GM03348 (cell line): ENCODE measurements at regions not wholly inside any gene's neighbourhood (a gene's known extent, or its start where the extent isn't known, plus 50 kb on each side); places are given as distances from the start of the nearest gene placed in this dataset.
"Not testable (repeated sequence)": the region's sequence is repeated elsewhere in the genome, so short reads cannot be mapped to it uniquely, and the experiment has no call there.

Source experiments
- DNase-seq: peaks from one replicate; pipeline ENCODE4 v3.0.0; 2012; ENCODE audit warnings: low spot score

GRCh38 chr5:11392-11791 is 80.6 kb upstream of the PLEKHG4B start:
- not testable (repeated sequence) for DNase-seq

DNA sequence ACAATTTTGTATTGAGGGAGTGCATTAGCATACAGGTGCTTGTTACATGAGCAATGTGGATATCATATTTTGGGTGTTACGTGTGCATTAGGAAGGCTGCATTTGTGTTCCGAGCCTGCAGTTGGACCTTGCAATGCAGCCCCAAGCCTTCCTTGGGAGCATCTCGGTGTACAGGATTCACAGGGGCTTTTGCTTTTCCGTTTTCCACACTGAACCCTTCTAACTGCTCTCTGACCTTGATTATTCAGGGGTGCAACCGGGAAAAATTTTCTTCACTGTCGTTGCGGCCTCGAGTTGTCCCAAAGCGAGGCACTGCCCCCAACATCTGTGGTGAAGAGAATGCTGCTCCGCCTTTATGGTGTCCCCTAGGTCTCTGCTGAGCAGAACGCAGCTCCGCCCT is 80.1 kb upstream of the PLEKHG4B start:
- DNase-seq = no peak

DNA sequence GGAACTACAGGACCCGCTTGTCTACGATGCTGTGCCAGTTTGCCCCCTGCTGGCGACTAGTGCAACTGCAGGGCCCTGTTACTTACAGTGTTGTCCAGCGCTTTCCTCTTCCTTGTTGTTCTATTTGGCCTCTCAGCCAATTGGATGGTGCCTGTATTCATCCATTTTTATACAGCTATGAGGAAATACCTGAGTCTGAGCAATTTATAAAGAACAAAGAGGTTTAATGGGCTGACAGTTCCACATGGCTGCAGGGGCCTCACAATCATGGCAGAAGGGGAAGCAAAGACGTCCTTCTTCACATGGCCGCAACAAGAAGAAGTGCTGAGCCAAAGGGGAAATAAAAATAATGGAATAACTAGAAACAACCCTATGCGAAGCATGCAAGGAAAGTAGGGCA is 78.7 kb upstream of the PLEKHG4B start:
- no peak for DNase-seq

GRCh38 chr5:14676-15075 is 77.3 kb upstream of the PLEKHG4B start:
- DNase-seq = not testable (repeated sequence)

DNA sequence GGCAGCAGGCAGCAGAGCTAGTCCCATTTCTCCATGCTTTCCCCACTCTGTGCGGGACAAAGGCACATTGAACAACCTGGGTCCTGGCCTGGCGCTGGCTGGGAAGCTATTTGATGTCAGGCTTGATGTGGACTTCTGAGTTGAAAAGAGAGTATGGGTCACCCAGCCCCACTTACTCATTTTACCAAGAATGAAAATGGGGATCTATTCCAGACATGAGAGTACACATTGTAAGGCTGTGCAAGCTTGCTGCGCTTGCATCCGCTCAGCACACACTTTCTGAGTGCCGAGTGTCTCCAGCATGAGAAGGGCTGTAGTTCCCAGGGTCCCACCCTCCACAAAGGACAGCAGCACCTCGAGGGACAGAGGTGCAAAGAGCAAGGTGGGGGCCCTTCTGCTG is 71.7 kb upstream of the PLEKHG4B start:
- DNase-seq = not testable (repeated sequence)

- DNase-seq = peak; percentile 37
Observed at GRCh38 chr5:21654-22233, 70.2 kb upstream of the PLEKHG4B start.

- not testable (repeated sequence) for DNase-seq
Observed at GRCh38 chr5:23907-24306, 68.1 kb upstream of the PLEKHG4B start.

DNA sequence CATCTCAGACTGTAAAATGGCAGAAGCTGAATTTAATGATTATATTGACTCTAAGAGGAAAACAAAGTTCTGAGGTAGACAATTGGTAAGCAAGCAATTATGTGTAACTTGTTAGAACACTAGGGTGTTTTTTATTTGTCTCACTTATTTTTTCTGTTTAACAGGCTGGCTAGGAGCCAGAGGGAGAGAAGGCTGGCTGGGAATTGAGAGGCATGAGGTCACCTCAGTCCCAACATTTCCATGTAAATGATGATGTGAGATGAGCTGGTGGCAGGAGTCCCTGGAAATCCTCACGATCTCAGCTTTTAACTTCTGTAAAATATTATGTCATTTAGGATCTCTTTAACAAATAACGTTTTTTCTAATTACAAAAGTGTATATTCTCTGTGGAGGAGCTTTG is 66.9 kb upstream of the PLEKHG4B start:
- not testable (repeated sequence) for DNase-seq

DNA sequence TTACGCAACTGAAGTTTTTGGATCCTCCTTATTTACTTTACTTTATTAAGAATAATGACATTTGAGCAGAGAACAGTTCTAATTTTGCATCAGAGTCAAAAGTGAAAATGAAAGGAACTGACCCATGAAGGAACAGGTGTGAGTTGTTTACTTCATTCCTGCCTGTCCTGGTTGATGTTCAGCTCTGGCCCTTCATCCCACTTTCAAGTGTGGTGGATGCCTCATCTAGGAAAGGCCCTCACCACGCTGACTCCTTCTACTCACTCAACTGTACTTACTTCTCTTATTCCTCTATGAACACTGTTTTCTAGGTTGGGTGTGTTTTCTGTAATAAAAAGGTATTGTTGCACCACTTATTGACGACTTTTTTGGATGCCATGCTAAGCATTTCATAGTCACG is 61.8 kb upstream of the PLEKHG4B start:
- no peak for DNase-seq

DNA sequence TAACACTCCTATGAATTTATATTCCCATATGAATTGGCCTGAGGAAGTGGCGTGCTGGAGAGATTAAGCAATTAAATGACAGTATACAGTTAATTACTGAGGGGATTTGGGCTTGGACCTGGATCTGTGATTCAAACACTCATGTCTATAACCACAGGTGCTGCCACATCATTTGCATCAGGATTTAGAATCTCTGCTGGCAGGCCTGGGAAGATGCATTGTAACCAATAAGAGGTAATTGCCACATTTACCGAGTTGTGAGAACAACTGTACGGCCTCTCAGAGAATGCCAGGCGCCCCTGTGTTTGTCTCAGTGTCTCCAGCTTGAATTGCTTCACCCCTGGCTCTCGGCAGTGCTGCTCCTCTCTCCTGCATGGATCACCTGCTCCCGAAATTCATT is 61.4 kb upstream of the PLEKHG4B start:
- DNase-seq = not testable (repeated sequence)

GRCh38 chr5:32165-32564 is 59.8 kb upstream of the PLEKHG4B start:
- DNase-seq = no peak

DNA sequence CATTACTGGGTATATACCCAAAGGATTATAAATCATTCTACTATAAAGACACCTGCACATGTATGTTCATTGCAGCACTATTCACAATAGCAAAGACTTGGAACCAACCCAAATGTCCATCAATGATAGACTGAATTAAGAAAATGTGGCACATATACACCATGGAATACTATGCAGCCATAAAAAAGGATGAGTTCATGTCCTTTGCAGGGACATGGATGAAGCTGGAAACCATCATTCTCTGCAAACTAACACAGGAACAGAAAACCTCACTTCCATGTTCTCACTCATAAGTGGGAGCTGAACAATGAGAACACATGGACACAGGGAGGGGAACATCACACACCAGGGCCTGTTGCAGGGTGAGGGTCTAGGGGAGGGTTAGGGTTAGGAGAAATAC is 56.4 kb upstream of the PLEKHG4B start:
- DNase-seq = not testable (repeated sequence)

- not testable (repeated sequence) for DNase-seq
Observed at GRCh38 chr5:37207-37606, 54.8 kb upstream of the PLEKHG4B start.

DNA sequence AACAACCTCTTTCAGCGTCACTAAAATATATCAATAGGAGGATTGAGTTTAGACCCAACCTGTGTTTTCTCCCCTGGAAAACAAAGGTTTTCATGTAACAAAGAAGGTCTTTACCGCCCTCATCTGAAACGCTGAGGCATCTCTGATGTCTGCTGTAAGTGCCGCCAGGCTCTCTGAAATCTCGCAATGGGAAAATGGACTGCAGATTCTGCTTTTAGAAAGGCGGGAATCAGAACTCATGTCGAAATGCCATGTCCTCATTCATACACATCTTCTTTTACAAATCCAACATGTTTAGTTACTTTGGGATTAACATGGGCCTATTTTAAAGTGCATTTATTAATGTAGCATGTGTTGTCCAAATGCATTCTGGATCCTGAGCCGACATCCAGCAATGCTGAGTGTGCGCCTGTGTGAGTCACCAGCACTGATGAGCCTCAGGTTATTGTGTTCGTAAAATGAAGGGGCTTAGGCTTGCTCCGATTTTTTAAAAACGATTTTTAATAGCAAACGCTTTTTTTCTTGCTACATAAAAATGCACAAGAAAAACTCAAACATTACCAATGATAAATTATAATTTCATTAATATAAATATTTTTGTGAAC is 51.9 kb upstream of the PLEKHG4B start:
- DNase-seq = no peak
